ENCODE measurements at regions not wholly inside any gene's neighbourhood (a gene's known extent, or its start where the extent isn't known, plus 50 kb on each side); places are given as distances from the start of the nearest gene placed in this dataset.
A peak's percentile ranks its signal among the peaks of the same experiment; 100 is the strongest.

- TF ChIP-seq CREB5 (CRISPR knock-in tag; IDR thresholded peaks at IDR 0.05; ENCODE audit: low read depth), result no peak
- TF ChIP-seq GLIS3 (CRISPR knock-in tag; IDR thresholded peaks at IDR 0.05), result no peak
- TF ChIP-seq ESRRG (CRISPR knock-in tag; IDR thresholded peaks at IDR 0.05), result no peak
- no peak for TF ChIP-seq PATZ1 (CRISPR knock-in tag; IDR thresholded peaks at IDR 0.05; ENCODE audit: borderline replicate concordance)
- TF ChIP-seq TOX (CRISPR knock-in tag; IDR thresholded peaks at IDR 0.05; ENCODE audit: borderline replicate concordance), result no peak
- no peak for TF ChIP-seq ISL1 (CRISPR knock-in tag; IDR thresholded peaks at IDR 0.05)
- TF ChIP-seq CSDC2 (CRISPR knock-in tag; IDR thresholded peaks at IDR 0.05), result no peak
- TF ChIP-seq OSR1 (CRISPR knock-in tag; IDR thresholded peaks at IDR 0.05), result no peak
- no peak for TF ChIP-seq ZFP3 (CRISPR knock-in tag; IDR thresholded peaks at IDR 0.05)
- no peak for TF ChIP-seq SNAI2 (CRISPR knock-in tag; IDR thresholded peaks at IDR 0.05)
- TF ChIP-seq PPARA (CRISPR knock-in tag; IDR thresholded peaks at IDR 0.05; ENCODE audit: borderline replicate concordance), result no peak
- no peak for TF ChIP-seq ZNF565 (CRISPR knock-in tag; conservative IDR thresholded peaks at IDR 0.05; ENCODE audit: low read depth)
- no peak for TF ChIP-seq TCF4 (CRISPR knock-in tag; IDR thresholded peaks at IDR 0.05; ENCODE audit: borderline replicate concordance)
- TF ChIP-seq BACH2 (CRISPR knock-in tag; IDR thresholded peaks at IDR 0.05; ENCODE audit: borderline replicate concordance), result no peak
- no peak for TF ChIP-seq POU6F1 (CRISPR knock-in tag; IDR thresholded peaks at IDR 0.05; ENCODE audit: borderline replicate concordance, low read depth)
- no peak for TF ChIP-seq ZNF70 (CRISPR knock-in tag; IDR thresholded peaks at IDR 0.05)
- TF ChIP-seq ZNF8 (CRISPR knock-in tag; IDR thresholded peaks at IDR 0.05), result no peak
- no peak for TF ChIP-seq ZFP30 (CRISPR knock-in tag; IDR thresholded peaks at IDR 0.05)
These were observed 60.4 kb upstream of the ABCC4 start for GRCh38 chr13:95361686-95362085.

GRCh38 chr13:95362666-95363065 lies 61.4 kb upstream of the ABCC4 start:
- no peak for TF ChIP-seq ISL1 (CRISPR knock-in tag; IDR thresholded peaks at IDR 0.05)
- TF ChIP-seq TOX (CRISPR knock-in tag; IDR thresholded peaks at IDR 0.05; ENCODE audit: borderline replicate concordance), result no peak
- no peak for TF ChIP-seq ZC3H10 (CRISPR knock-in tag; IDR thresholded peaks at IDR 0.05)
- TF ChIP-seq CSDC2 (CRISPR knock-in tag; IDR thresholded peaks at IDR 0.05), result no peak
- no peak for TF ChIP-seq TCF4 (CRISPR knock-in tag; IDR thresholded peaks at IDR 0.05; ENCODE audit: borderline replicate concordance)
- TF ChIP-seq ESRRG (CRISPR knock-in tag; IDR thresholded peaks at IDR 0.05), result no peak
- no peak for TF ChIP-seq CSRNP3 (CRISPR knock-in tag; IDR thresholded peaks at IDR 0.05)

More at GRCh38 chr13:95361686-95362085, 60.4 kb upstream of the ABCC4 start:
- no peak for ATAC-seq

GRCh38 chr13:95367309-95367843 lies 66.1 kb upstream of the ABCC4 start:
- TF ChIP-seq TCF4 (CRISPR knock-in tag; IDR thresholded peaks at IDR 0.05; ENCODE audit: borderline replicate concordance) (peak; percentile 70), ESRRG (CRISPR knock-in tag; IDR thresholded peaks at IDR 0.05) (no peak), ZFP3 (CRISPR knock-in tag; IDR thresholded peaks at IDR 0.05) (no peak)
- peak; percentile 75 for ATAC-seq

More at GRCh38 chr13:95362666-95363065, 61.4 kb upstream of the ABCC4 start:
- no peak for ATAC-seq

GRCh38 chr13:95368998-95369397 lies 67.7 kb upstream of the ABCC4 start:
- TF ChIP-seq SNAI2 (CRISPR knock-in tag; IDR thresholded peaks at IDR 0.05), result no peak
- TF ChIP-seq ZNF8 (CRISPR knock-in tag; IDR thresholded peaks at IDR 0.05), result no peak
- no peak for TF ChIP-seq CSDC2 (CRISPR knock-in tag; IDR thresholded peaks at IDR 0.05)
- TF ChIP-seq ARNTL (CRISPR knock-in tag; IDR thresholded peaks at IDR 0.05; ENCODE audit: borderline replicate concordance, low read depth), result no peak
- TF ChIP-seq PPARA (CRISPR knock-in tag; IDR thresholded peaks at IDR 0.05; ENCODE audit: borderline replicate concordance), result no peak
- TF ChIP-seq CSRNP3 (CRISPR knock-in tag; IDR thresholded peaks at IDR 0.05), result no peak
- no peak for ATAC-seq

All from SK-N-SH treated with all-trans-retinoic acid at 6 μM for 48 hours (cell line).